GM20000 (cell line): ENCODE measurements at regions not wholly inside any gene's neighbourhood (a gene's known extent, or its start where the extent isn't known, plus 50 kb on each side); places are given as distances from the start of the nearest gene placed in this dataset.
A peak's percentile ranks its signal among the peaks of the same experiment; 100 is the strongest.

Source experiments
- DNase-seq: peaks from one replicate; pipeline ENCODE4 v3.0.0; 2012; ENCODE audit warnings: low spot score
- CTCF ChIP-seq: IDR thresholded peaks from 2 replicates; pipeline ENCODE4 v1.5.1; 2012; ENCODE audit warnings: mild to moderate bottlenecking, control low read depth; ENCODE audit errors: extremely low read depth, missing control alignments

- no peak for TF ChIP-seq CTCF
- no peak for DNase-seq
These were observed 85.5 kb upstream of the TMEM17 start for GRCh38 chr2:62591491-62591890.

- TF ChIP-seq CTCF = no peak
- DNase-seq = no peak
These were observed 83.8 kb upstream of the TMEM17 start for GRCh38 chr2:62589691-62590356.

- no peak for DNase-seq
- TF ChIP-seq CTCF = no peak
These were observed 81.6 kb upstream of the TMEM17 start for GRCh38 chr2:62587592-62587991.

GRCh38 chr2:62586981-62587380 lies 81.0 kb upstream of the TMEM17 start:
- no peak for TF ChIP-seq CTCF
- peak; percentile 21 for DNase-seq

- no peak for TF ChIP-seq CTCF
- no peak for DNase-seq
These were observed 73.0 kb upstream of the TMEM17 start for GRCh38 chr2:62578803-62579640.

GRCh38 chr2:62577994-62578781 lies 72.2 kb upstream of the TMEM17 start:
- no peak for DNase-seq
- TF ChIP-seq CTCF = no peak
